ENCODE measurements at regions not wholly inside any gene's neighbourhood (a gene's known extent, or its start where the extent isn't known, plus 50 kb on each side); places are given as distances from the start of the nearest gene placed in this dataset.
A peak's percentile ranks its signal among the peaks of the same experiment; 100 is the strongest.

DNA sequence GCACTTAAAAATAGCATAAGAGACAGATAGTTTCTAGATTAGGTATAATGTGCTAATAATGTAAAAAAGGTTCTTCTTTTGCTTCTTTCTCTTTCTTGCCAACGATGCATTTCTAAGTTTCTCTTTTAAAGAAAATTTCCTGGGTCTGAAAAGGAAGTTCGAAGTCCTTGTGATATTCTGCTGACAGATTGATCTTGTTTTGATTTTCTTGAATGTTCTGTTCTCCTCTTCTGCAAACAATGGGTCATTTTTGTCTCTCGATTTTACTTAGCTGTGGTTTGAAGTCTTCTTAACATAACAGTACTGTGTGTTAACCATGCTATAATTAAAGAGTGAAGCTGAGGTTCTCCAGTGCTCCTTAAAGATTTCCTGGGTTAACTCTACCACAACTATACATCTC is 61.1 kb upstream of the ACYP2 start (continued):
- TF ChIP-seq, protein P1, sequence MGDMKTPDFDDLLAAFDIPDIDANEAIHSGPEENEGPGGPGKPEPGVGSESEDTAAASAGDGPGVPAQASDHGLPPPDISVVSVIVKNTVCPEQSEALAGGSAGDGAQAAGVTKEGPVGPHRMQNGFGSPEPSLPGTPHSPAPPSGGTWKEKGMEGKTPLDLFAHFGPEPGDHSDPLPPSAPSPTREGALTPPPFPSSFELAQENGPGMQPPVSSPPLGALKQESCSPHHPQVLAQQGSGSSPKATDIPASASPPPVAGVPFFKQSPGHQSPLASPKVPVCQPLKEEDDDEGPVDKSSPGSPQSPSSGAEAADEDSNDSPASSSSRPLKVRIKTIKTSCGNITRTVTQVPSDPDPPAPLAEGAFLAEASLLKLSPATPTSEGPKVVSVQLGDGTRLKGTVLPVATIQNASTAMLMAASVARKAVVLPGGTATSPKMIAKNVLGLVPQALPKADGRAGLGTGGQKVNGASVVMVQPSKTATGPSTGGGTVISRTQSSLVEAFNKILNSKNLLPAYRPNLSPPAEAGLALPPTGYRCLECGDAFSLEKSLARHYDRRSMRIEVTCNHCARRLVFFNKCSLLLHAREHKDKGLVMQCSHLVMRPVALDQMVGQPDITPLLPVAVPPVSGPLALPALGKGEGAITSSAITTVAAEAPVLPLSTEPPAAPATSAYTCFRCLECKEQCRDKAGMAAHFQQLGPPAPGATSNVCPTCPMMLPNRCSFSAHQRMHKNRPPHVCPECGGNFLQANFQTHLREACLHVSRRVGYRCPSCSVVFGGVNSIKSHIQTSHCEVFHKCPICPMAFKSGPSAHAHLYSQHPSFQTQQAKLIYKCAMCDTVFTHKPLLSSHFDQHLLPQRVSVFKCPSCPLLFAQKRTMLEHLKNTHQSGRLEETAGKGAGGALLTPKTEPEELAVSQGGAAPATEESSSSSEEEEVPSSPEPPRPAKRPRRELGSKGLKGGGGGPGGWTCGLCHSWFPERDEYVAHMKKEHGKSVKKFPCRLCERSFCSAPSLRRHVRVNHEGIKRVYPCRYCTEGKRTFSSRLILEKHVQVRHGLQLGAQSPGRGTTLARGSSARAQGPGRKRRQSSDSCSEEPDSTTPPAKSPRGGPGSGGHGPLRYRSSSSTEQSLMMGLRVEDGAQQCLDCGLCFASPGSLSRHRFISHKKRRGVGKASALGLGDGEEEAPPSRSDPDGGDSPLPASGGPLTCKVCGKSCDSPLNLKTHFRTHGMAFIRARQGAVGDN (IDR thresholded peaks at IDR 0.05) = no peak
- no peak for TF ChIP-seq MYB (IDR thresholded peaks at IDR 0.05; ENCODE audit: borderline replicate concordance, low read depth, low read length)
- 0 out of 2 replicates have a peak, but pooled peaks have one; percentile 21 for TF ChIP-seq NBN (IDR thresholded peaks at IDR 0.05)
- no peak for TF ChIP-seq CREB1 (IDR thresholded peaks at IDR 0.05; ENCODE audit: low read depth)
- peak; percentile 78; the same call in 1 of the 2 replicates for TF ChIP-seq MTA3 (IDR thresholded peaks at IDR 0.05; ENCODE audit: borderline replicate concordance, low read length)
- TF ChIP-seq, protein P2, sequence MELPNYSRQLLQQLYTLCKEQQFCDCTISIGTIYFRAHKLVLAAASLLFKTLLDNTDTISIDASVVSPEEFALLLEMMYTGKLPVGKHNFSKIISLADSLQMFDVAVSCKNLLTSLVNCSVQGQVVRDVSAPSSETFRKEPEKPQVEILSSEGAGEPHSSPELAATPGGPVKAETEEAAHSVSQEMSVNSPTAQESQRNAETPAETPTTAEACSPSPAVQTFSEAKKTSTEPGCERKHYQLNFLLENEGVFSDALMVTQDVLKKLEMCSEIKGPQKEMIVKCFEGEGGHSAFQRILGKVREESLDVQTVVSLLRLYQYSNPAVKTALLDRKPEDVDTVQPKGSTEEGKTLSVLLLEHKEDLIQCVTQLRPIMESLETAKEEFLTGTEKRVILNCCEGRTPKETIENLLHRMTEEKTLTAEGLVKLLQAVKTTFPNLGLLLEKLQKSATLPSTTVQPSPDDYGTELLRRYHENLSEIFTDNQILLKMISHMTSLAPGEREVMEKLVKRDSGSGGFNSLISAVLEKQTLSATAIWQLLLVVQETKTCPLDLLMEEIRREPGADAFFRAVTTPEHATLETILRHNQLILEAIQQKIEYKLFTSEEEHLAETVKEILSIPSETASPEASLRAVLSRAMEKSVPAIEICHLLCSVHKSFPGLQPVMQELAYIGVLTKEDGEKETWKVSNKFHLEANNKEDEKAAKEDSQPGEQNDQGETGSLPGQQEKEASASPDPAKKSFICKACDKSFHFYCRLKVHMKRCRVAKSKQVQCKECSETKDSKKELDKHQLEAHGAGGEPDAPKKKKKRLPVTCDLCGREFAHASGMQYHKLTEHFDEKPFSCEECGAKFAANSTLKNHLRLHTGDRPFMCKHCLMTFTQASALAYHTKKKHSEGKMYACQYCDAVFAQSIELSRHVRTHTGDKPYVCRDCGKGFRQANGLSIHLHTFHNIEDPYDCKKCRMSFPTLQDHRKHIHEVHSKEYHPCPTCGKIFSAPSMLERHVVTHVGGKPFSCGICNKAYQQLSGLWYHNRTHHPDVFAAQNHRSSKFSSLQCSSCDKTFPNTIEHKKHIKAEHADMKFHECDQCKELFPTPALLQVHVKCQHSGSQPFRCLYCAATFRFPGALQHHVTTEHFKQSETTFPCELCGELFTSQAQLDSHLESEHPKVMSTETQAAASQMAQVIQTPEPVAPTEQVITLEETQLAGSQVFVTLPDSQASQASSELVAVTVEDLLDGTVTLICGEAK (IDR thresholded peaks at IDR 0.05; ENCODE audit: borderline replicate concordance) = no peak
- TF ChIP-seq RAD51 (IDR thresholded peaks at IDR 0.05) = no peak
- no peak for TF ChIP-seq CBFB (IDR thresholded peaks at IDR 0.05; ENCODE audit: low read depth)
- TF ChIP-seq CHD2 (IDR thresholded peaks at IDR 0.05; ENCODE audit: borderline replicate concordance, low read depth, low read length) = no peak
- no peak for TF ChIP-seq YY1 (IDR thresholded peaks at IDR 0.05; ENCODE audit: low read depth, low read length)
- no peak for TF ChIP-seq CHD1 (IDR thresholded peaks at IDR 0.05; ENCODE audit: low read depth, low read length)
